C4-2B (cell line): ENCODE measurements at regions not wholly inside any gene's neighbourhood (a gene's known extent, or its start where the extent isn't known, plus 50 kb on each side); places are given as distances from the start of the nearest gene placed in this dataset.

Source experiments
- CTCF ChIP-seq: fragments of 450-650 bp; conservative IDR thresholded peaks from 2 replicates; pipeline ENCODE4 v1.5.1; 2017; ENCODE audit warnings: mild to moderate bottlenecking
- ZFX ChIP-seq: fragments of 450-650 bp; IDR thresholded peaks from 2 replicates; pipeline ENCODE4 v1.6.1; 2017

GRCh38 chr6:68239034-68239433 is 396.0 kb upstream of the ADGRB3 start:
- TF ChIP-seq CTCF, result no peak
- TF ChIP-seq ZFX, result no peak
